Parathyroid adenoma (tissue), 2 donors: ENCODE measurements at regions not wholly inside any gene's neighbourhood (a gene's known extent, or its start where the extent isn't known, plus 50 kb on each side); places are given as distances from the start of the nearest gene placed in this dataset.
"Not testable (repeated sequence)": the region's sequence is repeated elsewhere in the genome, so short reads cannot be mapped to it uniquely, and the experiment has no call there.

Experiments
- H2AFZ ChIP-seq: fragments of 300-600 bp; sonication (generic); one replicate; pipeline ENCODE4 v1.7.0; 2017; ENCODE audit warnings: antibody characterized with exemption, mild to moderate bottlenecking
- H3K27ac ChIP-seq: fragments of 300-600 bp; sonication (generic); one replicate; pipeline ENCODE4 v1.7.0; 2017
- H3K27me3 ChIP-seq: fragments of 300-600 bp; sonication (generic); one replicate; pipeline ENCODE4 v1.7.0; 2017; ENCODE audit warnings: low read length; ENCODE audit not compliant: control insufficient read depth, insufficient read depth
- H3K36me3 ChIP-seq: fragments of 300-600 bp; sonication (generic); one replicate; pipeline ENCODE4 v1.7.0; 2017; ENCODE audit warnings: low read length; ENCODE audit not compliant: control insufficient read depth, insufficient read depth
- H3K4me1 ChIP-seq: fragments of 300-600 bp; sonication (generic); one replicate; pipeline ENCODE4 v1.7.0; 2017; ENCODE audit warnings: control low read depth
- H3K4me2 ChIP-seq: fragments of 300-600 bp; sonication (generic); one replicate; pipeline ENCODE4 v1.7.0; 2017; ENCODE audit warnings: low read length
- H3K4me3 ChIP-seq: fragments of 300-600 bp; sonication (generic); one replicate; pipeline ENCODE4 v1.7.0; 2017; ENCODE audit warnings: low read depth, low read length
- H3K79me2 ChIP-seq: fragments of 300-600 bp; sonication (generic); one replicate; pipeline ENCODE4 v1.7.0; 2017; ENCODE audit warnings: control low read depth
- H3K9ac ChIP-seq: fragments of 300-600 bp; sonication (generic); one replicate; pipeline ENCODE4 v1.7.0; 2017; ENCODE audit warnings: mild to moderate bottlenecking
- H3K9me3 ChIP-seq: fragments of 300-600 bp; sonication (generic); one replicate; pipeline ENCODE4 v1.7.0; 2017; ENCODE audit warnings: low read length; ENCODE audit not compliant: control insufficient read depth
- TF ChIP-seq, protein P1 (sequence below): fragments of 300-600 bp; sonication (generic); IDR thresholded peaks from one replicate; pipeline ENCODE4 v1.7.0; 2017; ENCODE audit warnings: antibody characterized with exemption, mild to moderate bottlenecking
- donor health status: primary hyperparathyroidism.

DNA sequence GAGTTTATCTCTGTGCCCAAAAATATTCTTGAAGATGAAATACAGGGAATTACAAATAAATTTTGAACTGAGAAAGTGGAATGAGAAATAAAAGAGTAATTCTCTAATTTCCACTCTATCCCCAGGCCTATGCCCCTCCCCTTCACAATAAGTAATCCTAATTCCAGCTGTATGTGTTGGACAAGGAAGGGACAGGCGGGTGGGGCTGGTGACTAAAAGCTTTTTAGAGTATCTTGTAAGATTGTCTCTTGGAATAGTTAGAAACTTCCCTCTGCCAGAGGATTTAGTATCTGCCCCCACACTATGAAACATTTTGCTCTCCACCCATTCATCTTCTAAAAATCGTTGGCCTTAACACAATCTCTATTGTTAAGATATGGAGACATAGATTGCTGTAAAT, 199.2 kb downstream of the MBL2 start:
- no peaks in the 10 kb centered on the region for H3K27me3 ChIP-seq
- H3K4me2 ChIP-seq: no peak overlapping the region
- TF ChIP-seq, protein P1, sequence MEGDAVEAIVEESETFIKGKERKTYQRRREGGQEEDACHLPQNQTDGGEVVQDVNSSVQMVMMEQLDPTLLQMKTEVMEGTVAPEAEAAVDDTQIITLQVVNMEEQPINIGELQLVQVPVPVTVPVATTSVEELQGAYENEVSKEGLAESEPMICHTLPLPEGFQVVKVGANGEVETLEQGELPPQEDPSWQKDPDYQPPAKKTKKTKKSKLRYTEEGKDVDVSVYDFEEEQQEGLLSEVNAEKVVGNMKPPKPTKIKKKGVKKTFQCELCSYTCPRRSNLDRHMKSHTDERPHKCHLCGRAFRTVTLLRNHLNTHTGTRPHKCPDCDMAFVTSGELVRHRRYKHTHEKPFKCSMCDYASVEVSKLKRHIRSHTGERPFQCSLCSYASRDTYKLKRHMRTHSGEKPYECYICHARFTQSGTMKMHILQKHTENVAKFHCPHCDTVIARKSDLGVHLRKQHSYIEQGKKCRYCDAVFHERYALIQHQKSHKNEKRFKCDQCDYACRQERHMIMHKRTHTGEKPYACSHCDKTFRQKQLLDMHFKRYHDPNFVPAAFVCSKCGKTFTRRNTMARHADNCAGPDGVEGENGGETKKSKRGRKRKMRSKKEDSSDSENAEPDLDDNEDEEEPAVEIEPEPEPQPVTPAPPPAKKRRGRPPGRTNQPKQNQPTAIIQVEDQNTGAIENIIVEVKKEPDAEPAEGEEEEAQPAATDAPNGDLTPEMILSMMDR: no peak
- no peak overlapping the region for H3K4me3 ChIP-seq
- no peaks in the 10 kb centered on the region for H3K79me2 ChIP-seq
- no peak overlapping the region for H3K27ac ChIP-seq
- H3K4me1 ChIP-seq: no peaks in the 10 kb centered on the region
- no peak overlapping the region for H3K9ac ChIP-seq
- H3K36me3 ChIP-seq: no peaks in the 10 kb centered on the region
- H3K9me3 ChIP-seq: no peaks in the 10 kb centered on the region
- H2AFZ ChIP-seq: no peak overlapping the region

- Histone ChIP-seq H3K79me2 (no peaks in the 10 kb centered on the region), H2AFZ (no peak overlapping the region), H3K27me3 (no peaks in the 10 kb centered on the region), H3K9me3 (no peaks in the 10 kb centered on the region), H3K4me1 (no peaks in the 10 kb centered on the region), H3K36me3 (no peaks in the 10 kb centered on the region), H3K4me2 (no peak overlapping the region), H3K4me3 (no peak overlapping the region), H3K9ac (no peak overlapping the region), H3K27ac (no peak overlapping the region)
- TF ChIP-seq, protein P1: no peak
Measured at GRCh38 chr10:52574697-52575096, 197.9 kb downstream of the MBL2 start.

DNA sequence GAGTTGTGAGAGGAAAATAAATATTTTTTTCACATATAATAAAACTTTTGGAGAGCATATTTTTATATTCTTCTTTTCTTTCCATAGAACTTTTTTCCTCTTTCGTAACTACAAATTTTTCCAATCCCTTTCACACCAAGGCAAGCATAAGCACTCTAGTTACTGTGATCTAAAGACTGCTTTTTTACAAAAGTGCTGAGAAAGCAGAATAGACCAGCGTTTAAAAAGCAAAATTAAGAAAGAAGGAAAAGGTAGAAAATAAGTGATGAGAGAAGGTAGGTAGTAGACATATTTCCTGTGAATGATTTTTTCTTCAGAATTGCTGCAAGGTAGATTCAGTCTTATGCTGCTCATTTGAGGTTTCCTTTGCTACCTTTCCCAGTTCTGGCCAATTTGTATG, 195.5 kb downstream of the MBL2 start:
- Histone ChIP-seq H3K9ac (no peak overlapping the region), H3K9me3 (no peaks in the 10 kb centered on the region), H3K27ac (no peak overlapping the region), H3K4me2 (no peak overlapping the region), H3K4me1 (no peaks in the 10 kb centered on the region), H3K27me3 (no peaks in the 10 kb centered on the region), H3K4me3 (no peak overlapping the region), H3K36me3 (no peaks in the 10 kb centered on the region), H3K79me2 (no peaks in the 10 kb centered on the region), H2AFZ (no peak overlapping the region)
- TF ChIP-seq, protein P1: no peak

DNA sequence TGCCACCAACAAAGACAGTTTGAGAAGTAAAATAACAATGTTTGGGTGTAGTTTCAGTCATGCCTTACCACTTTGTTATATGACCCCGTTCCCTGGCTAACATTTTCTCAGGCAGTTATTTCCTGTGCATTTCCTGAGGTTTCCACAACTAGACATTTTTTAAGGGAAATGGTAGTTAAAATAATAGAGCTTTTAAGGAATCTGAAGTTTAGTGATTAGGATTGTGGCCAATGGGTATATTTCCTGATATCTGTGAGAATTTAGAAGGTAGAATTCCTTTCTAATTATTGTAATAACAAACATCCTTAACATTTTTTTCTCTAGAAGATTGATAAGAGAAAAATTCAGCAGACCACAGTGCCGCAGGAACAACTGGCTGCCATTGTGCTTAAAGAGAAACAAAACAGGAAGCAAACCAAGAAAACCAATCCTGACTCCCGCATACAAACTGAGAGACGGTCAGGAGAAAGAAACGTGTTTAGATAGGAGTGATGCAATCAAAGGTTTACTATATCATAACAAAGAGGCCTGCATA, 193.6 kb downstream of the MBL2 start:
- Histone ChIP-seq H3K27me3 (no peaks in the 10 kb centered on the region), H3K4me3 (no peak overlapping the region), H3K79me2 (no peaks in the 10 kb centered on the region), H3K9me3 (no peaks in the 10 kb centered on the region), H3K4me1 (no peaks in the 10 kb centered on the region), H3K4me2 (peak overlapping the region; percentile 20), H3K36me3 (no peaks in the 10 kb centered on the region), H3K9ac (no peak overlapping the region), H3K27ac (no peak overlapping the region), H2AFZ (peak overlapping the region; percentile 59)
- TF ChIP-seq, protein P1: no peak

- not testable (repeated sequence) for H3K4me1 ChIP-seq, H3K27ac ChIP-seq, H3K9ac ChIP-seq, H3K79me2 ChIP-seq, H3K9me3 ChIP-seq, H3K27me3 ChIP-seq, H3K4me2 ChIP-seq, H3K4me3 ChIP-seq, H3K36me3 ChIP-seq, H2AFZ ChIP-seq
Measured at GRCh38 chr10:52581636-52582035, 190.9 kb downstream of the MBL2 start.
